NCI-H1694 treated with DMSO at 0.1 percent for 48 hours (cell line): ENCODE measurements at regions not wholly inside any gene's neighbourhood (a gene's known extent, or its start where the extent isn't known, plus 50 kb on each side); places are given as distances from the start of the nearest gene placed in this dataset.
"Not testable (repeated sequence)": the region's sequence is repeated elsewhere in the genome, so short reads cannot be mapped to it uniquely, and the experiment has no call there.

Source experiments
- DNase-seq: peaks from one replicate; lab custom pipeline; 2025; lab: John Stamatoyannopoulos, UW

DNA sequence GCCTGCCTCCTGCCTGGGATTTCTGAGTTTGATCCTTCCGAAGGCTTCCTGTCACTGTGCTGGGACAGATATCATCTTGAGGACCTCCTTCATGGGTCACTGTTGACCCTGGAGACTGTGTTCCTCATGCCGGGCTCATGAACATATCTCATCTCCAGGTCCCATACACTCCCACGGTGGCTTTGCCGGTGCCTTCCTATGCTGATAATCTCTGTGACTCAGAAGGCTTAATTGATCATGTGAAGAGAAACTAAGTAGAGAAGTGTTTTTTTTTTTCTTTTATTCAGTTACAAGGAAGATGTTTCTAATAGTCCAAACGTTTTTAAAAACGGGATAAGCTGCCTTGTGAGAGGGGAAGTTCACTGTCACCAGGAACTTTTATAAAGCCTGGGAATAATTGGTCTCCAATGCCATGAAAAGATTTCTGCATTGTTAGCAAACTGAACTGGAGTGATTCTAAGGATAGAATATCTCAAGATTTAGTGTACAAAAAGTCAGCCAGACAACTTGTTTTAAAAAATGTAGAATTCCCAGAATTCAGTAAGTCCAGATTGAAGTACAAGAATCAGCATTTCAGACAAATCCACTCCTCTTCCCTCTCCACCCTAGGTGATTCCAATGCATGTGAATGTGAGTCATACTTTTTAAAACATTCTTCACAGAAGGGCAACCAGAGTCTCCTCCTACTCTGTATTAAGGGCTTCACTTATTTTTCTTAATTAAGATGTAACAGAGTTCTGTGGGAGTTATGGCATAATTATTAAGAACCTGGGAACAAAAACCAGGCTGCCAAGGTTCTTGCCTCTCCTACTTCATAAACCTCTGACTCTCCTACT, 139.8 kb upstream of the LGR5 start:
- no peak for DNase-seq

DNA sequence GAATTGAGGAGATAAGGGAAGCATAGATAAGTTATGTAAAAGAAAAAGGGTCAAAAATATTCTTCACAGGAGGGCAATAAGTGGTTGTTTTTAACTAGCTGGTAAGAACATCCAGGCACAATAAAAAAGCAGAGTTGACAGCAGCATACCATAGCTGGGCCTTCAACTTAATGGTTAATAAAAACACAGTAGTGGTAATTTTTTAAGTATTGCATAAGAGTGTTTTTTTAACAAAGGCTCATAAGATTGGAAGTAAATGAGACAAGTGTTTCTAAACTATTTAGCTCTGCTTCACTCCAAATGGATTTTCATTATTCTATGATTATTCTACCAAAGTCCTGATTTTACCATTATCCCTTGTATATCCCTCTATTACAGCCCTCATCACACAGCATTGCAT, 140.1 kb upstream of the TSPAN8 start:
- DNase-seq, result no peak

DNA sequence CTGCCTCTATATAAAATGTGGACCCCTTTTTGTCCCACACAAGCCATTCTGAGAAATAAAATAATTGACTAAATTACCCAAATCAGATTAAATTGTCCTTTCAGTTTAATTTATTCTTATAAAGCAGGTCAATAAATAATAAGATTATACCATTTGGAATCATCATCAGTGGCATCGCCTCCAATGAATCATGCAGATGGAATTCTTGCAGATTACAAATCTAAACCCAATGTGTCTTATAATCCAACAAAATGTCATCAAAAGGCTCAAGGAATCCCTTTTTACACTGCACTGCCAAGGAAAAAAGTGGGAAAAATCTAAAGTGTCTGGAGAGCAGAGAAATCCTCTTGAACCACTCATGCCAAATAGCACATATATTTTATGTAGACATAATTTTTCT, 138.2 kb upstream of the TSPAN8 start:
- DNase-seq, result no peak

DNA sequence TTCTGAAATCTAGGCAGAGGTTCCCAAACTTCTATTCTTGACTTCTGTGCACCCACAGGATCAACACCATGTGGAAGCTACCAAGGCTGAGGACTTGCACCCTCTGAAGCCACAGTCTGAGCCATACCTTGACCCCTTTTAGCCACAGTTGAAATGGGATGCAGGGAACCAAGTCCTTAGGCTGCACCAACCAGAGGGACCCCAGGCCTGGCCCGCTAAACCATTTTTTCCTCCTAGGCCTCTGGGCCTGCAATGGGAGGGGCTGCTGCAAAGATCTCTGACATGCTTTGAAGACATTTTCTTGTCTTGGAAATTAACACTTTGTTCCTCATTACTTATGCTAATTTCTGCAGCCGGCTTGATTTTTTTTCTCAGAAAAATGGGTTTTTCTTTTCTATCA, 133.9 kb upstream of the TSPAN8 start:
- DNase-seq, result no peak

DNA sequence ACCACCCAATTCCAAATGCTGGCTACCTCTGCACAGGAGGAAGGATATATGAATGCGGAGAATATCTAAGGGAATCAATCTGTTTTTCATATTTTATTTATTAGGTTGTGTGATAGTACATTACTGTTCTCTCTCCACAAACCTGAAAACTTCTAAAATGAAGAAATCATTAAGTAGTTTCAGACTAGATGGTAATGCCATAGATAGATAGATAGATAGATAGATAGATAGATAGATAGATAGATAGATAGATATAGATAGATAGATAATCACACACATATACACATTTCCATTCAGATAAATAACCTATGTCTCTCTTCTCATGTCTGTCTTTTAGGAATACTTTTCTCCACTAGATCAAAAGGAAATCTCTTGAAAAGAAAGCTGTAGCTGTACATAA, 126.1 kb upstream of the TSPAN8 start:
- no peak for DNase-seq

DNA sequence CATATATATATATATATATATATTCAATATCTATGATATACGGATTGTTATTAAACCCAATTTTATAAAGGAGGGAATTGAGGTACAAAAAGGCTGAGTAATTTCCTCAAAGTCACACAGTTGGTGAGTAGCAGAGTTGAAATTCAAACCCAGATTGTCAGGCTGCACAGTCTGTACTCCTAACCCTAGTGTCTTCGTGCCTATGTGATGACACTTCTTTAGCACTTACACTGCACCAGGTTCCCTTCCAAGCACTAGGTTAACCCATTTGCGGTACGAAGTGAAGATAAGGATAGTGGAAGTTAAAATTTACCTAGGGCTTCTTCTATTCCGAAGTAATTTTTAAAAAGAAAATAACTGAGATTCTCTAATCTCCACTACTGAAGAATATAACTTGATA, 125.1 kb upstream of the TSPAN8 start:
- DNase-seq, result no peak

DNA sequence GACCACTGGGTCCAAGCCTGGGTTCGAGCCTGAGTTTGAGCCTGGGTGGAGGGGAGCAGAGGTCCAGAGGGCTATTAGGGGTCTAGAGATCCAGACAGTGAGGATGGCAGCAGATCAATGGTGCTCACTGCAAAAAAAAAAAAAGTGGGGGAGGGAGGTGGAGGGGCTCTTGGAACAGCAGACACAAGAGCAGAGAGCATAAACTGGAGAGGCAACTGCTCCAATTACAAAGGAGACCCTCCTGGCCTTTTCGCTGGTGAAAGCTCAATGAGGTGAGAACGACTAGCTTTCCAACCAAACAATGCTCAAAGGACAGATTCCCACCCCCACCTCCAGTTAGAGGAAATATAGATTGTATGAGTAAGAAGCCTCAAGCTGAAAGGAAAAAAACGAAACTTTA, 124.2 kb upstream of the TSPAN8 start:
- no peak for DNase-seq

DNA sequence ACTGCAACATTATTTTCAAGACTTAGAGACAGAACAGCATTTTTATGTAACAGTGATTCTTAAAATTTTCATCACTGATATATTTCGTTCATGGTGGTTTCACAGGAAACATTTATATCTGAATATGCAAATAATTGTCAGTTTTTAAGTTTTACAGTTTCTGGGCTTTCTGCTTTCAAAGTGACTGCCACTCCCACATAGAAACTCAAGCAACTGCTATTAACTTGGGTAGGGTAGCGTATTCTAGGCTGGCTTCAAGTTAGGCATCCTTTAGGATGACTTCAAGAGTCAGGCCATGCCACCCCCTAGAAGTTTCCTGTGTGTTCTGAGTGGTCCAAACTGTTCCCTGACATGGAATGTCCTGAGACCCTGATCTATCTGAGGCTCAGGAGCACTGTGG, 123.6 kb upstream of the TSPAN8 start:
- no peak for DNase-seq

DNA sequence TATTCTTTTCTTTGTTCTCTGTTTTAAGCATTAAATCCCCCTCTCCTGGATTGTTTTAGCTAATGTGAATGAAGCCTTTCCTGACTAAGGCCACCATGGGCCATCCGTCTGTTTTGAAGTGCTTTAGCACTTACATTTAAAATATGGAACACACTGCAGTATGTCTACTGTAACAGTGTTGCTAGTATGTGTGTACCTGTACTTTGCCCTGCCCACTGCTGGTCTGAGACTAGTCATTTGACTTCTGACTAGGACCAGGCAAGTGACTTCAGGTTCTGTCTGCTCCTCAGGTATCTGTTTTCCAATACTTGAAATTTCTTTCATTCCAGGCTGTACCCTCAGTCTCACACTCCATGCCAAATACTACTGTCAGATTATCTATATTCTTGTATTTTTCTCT, 120.1 kb upstream of the TSPAN8 start:
- no peak for DNase-seq

DNA sequence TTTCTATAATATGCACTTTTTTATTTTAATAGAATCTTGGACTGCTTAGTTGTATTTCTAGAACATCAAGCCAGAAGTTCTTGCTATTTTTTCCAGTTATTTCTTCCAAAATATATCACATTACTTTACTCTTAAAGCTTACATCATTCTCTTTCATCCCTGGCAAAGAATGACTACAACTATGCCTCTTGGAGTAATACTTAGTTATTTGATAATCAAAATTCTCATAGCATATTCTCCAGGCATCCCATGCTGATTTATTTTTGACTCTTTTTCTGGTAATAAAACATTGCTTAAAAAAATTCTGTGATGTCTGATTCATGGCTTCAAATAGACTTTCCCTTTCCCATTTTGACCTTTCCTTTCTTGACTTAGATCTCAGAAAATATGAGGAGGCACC, 118.7 kb upstream of the TSPAN8 start:
- no peak for DNase-seq

DNA sequence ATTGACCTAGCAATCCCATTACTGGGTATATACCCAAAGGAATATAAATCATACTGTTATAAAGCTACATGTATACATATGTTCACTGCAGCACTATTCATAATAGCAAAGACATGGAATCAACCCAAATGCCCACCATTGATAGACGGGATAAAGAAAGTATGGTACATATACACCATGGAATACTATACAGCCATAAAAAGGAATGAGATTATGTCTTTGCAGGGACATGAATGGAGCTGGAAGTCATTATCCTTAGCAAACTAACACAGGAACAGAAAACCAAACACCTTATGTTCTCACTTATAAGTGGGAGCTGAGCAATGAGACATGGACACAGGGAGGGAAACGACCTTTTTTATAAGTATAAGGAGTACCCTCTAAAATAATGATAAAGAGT, 113.0 kb upstream of the TSPAN8 start:
- DNase-seq, result not testable (repeated sequence)

DNA sequence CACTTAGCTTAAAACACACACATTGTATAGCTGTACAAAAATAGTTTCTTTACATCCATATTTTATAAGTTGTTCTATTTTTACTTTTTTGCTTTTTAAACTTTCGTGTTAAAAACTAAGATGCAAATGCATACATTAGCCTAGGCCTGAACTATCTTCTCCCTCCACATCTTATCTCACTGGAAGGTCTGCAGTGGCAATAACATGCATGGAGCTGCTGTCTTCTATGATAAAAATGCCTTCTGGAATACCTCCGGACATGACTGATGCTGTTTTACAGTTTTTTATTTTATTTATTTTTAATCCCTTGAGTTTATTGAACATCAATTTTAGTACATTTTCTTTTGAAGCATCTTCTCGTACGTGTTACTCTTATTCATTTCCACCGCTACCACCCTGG, 112.3 kb upstream of the TSPAN8 start:
- DNase-seq, result no peak

DNA sequence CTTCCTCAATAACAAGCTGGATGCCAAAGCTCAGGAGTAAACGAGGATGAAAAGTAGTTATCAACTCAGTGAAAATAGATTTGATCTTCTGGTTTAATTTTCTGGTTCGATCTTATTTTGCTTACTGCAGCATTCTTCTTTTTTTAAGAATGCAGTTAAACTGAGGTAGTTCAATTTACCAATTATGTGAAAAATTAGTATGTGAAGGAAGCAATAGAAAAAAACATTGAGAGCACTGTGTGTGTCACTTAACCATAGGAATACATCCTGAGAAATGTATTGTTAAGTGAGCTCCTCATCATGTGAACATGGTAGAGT, 111.4 kb upstream of the TSPAN8 start:
- DNase-seq, result no peak

DNA sequence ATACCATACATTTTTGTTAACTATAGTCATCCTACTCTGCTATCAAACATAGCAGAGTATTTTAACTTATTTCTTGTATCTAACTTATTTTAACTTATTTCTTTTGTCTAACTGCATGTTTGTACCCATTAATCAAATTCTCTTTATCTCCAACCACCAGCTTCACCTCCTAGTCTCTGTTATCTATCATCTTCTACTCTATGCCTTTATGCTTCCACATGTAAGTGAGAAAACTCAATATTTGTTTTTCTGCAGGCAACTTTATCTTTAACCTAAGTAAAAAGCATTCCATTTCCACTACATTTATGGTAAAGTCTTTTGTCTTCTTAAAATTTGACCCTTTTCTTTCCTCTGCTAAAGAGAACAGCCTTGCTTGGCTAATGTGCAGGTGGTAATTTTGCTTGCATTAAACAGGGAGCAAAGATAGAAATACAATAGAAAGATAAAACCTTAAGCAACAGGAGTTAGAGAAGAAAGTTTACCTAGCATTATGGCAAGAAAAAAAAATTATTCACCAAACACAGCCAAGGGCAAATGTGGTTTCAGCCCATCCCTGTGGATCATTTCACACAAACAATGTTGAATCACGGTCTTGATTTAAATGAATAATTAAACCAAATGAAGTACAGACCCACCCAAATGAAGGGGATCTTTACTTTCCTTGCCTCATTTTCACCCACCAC, 110.9 kb upstream of the TSPAN8 start:
- DNase-seq, result no peak

DNA sequence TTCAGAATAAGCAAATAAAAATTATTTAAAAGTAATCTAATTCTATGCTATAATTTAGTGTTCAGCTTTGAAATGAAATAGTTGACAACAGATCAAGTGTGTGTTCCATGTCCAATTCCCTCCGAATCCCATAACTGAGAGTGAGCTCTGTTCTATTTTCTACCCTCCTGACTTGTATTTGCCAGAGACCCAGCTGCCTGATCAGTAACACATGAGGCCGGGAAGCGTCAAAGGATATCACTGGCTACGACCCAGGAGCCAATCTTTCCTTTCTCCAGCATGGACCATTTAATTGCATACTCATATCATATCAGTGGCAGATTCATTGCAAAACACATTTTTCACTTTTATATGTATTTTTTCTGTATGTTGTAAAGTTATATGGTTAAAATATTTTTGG, 108.8 kb upstream of the TSPAN8 start:
- no peak for DNase-seq

DNA sequence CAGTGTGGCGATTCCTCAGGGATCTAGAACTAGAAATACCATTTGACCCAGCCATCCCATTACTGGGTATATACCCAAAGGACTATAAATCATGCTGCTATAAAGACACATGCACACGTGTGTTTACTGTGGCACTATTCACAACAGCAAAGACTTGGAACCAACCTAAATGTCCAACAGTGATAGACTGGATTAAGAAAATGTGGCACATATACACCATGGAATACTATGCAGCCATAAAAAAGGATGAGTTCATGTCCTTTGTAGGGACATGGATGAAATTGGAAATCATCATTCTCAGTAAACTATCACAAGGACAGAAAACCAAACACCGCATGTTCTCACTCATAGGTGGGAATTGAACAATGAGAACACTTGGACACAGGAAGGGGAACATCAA, 107.9 kb upstream of the TSPAN8 start:
- DNase-seq, result not testable (repeated sequence)

DNA sequence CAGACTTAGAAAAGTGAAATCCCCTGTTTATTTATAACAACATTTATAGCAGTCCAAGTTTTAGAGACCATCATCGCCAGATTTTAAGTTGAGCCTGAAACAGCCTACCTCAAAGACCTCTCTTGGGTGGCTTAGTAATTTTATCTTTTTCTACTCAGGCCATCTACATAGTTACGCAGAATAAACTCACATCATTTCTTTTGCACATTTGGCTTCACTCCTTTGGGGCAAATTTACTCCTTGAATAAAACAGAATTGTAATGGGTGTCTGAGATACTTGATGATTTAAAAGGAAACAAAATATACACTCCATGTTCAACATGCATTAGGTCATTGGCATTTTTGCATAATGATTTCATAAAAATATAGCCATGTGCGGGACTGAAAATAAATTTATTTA, 104.7 kb upstream of the TSPAN8 start:
- no peak for DNase-seq

DNA sequence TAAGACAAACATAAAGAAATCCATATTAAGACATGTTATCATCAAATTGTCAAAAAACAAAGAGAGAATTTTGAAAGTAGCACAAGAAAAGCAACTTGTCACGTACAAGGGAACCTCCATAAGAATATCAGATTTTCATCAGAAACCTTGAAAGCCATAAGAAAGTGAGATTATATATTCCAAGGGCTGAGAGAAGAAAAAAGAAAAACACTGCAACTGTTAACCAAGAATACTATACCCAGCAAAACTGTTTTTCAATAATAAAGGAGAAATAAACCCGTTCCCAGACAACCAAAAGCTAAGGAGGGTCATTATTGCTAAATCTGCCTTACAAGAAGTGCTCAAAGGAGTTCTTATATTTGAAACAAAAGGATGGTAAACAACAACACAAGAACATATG, 94.7 kb upstream of the TSPAN8 start:
- no peak for DNase-seq

DNA sequence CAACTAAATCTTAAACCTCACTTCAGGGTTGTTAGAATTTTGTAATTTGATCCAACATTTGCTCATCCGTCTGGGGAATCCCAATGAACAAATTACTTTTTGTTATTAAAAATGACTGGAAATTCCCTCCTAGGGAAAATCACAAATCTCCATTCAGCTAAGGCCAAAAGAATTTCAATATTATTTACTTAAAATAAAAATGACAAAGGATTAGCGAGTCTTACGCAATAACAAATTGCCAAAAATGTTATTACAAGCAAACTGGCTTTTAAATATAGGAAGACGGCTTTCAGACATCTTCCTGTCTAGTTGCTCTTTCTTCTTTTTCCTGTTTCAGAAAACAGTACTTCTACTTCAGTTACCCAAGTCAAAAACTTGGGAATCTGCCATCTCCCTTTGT, 92.4 kb upstream of the TSPAN8 start:
- DNase-seq, result no peak

DNA sequence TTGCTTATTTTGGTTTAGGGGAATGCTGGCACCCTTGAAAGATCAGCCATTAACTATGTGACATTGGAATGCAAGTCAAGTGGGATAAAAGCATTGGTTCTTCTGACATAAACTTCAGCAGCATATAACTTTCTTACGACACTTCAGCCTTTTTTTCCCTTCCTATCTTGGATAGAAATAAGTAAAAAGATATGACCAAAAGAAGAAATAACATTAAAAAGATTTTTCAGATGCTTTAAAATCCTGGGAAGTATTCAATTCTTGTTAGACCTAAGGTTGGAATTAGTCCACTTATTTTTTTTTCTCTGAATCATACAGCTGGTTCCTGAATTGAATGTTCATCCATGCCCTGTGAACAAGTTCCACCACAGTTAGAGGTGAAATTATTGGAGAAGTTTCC, 85.6 kb upstream of the TSPAN8 start:
- no peak for DNase-seq

DNA sequence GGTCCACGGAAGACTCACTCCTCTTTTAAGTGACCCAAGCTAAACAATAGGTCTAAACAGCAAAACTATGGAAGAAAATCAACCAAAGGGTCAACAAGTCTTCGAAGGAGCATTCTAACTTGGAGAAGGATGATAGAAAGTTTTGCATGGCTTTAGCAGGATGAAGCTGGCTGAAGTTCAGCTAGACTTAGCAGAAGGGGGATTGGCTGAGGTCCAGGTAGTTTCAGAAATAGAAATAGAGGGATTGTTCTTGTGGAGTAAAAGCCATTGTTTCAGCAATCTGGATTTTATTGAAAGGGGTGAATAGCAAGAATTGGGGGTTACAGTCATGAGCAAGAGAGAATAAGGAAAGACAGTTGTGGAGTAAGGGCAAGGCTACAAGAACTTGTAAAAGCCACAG, 84.7 kb upstream of the TSPAN8 start:
- DNase-seq, result no peak

DNA sequence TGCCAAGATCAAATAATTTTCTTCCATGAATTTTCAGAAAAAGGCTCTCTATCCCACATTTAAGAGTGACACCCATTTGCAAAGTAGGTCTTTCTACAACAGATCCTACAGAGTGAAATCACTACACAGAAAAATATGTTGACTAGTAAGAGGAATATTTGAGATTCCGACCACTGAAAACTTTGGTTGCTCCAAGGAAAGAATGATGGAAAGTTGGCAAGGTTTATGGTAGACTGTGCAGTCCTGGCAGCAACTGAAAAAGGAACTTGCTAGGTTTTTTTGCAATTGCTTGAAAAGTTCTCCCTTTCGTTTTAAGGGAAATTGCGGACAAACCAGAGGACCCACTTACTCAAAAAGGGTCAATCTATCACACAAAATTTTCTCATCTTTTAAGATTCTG, 83.1 kb upstream of the TSPAN8 start:
- DNase-seq, result no peak

DNA sequence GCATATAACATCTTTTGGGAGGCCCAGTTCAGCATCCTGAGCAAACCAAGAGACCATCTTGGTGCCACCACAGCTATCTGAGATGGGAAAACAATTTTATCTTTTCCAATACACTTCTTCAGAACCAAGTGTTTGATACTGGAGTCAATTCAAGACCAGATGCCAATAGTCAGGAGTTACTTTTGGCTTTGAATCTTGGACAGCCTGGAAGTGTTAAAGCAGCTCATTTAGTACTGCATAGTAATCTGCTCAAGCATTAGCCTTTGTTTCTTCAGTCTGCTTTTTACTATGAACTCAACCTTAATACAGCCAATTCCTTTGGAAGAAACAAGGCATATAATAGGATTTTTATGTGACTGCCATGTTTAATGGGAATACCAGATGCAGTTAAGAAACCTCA, 81.9 kb upstream of the TSPAN8 start:
- DNase-seq, result no peak

DNA sequence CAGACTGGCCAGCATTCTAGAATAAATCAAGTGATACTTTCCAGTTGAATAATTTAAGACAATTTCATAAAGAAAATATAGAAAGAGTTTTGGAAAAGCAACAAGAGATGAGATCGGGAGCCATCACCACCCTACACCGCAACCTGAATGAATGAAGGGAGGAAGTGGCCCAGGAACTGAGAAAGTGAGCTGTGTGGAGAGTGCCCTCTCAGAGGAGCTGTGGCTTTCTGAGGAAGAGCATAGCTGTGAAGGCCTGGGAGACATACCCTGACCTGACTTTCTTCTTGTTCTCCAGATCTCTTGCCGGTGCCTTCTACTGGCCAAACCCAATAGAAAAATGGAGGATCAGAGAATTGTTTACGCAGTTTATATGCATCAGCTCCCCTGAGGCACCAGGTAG, 79.3 kb upstream of the TSPAN8 start:
- no peak for DNase-seq
